GM23338 (cell line): ENCODE measurements at regions not wholly inside any gene's neighbourhood (a gene's known extent, or its start where the extent isn't known, plus 50 kb on each side); places are given as distances from the start of the nearest gene placed in this dataset.

ENCODE experiments used
- ATAC-seq: fragments of 200-7000 bp; cut with Tn5 transposase; 3 replicates; pipeline ENCODE4 v1.9.1; 2020
- DNase-seq: peaks from one replicate; pipeline ENCODE4 v3.0.0-alpha.2; 2015; ENCODE audit warnings: low spot score
- H2AFZ ChIP-seq: fragments of 200-600 bp; sonication (generic); 2 replicates; pipeline ENCODE4 v1.8.0; 2016; ENCODE audit warnings: antibody characterized with exemption, mild to moderate bottlenecking, moderate library complexity
- H3F3A ChIP-seq: fragments of 200-600 bp; sonication (generic); replicated peaks from 2 replicates; pipeline ENCODE4 v1.8.0; 2017; ENCODE audit warnings: antibody characterized with exemption, mixed run types, low read depth
- H3K27ac ChIP-seq: fragments of 200-600 bp; sonication (generic); 2 replicates; pipeline ENCODE4 v1.6.1; 2016; ENCODE audit warnings: low read depth
- H3K27me3 ChIP-seq: fragments of 200-600 bp; sonication (generic); 2 replicates; pipeline ENCODE4 v1.8.0; 2016; ENCODE audit warnings: mild to moderate bottlenecking, mixed run types, moderate library complexity; ENCODE audit not compliant: insufficient read depth
- H3K36me3 ChIP-seq: fragments of 200-600 bp; sonication (generic); 2 replicates; pipeline ENCODE4 v1.8.0; 2016; ENCODE audit warnings: mild to moderate bottlenecking; ENCODE audit not compliant: insufficient read depth
- H3K4me1 ChIP-seq: fragments of 200-600 bp; sonication (generic); 2 replicates; pipeline ENCODE4 v1.8.0; 2016; ENCODE audit warnings: mild to moderate bottlenecking, moderate library complexity; ENCODE audit not compliant: insufficient read depth
- H3K4me2 ChIP-seq: fragments of 200-600 bp; sonication (generic); 2 replicates; pipeline ENCODE4 v1.7.1; 2017; ENCODE audit warnings: mixed run types
- H3K4me3 ChIP-seq: fragments of 200-600 bp; sonication (generic); 2 replicates; pipeline ENCODE4 v1.6.1; 2016; ENCODE audit warnings: mixed run types
- H3K79me2 ChIP-seq: fragments of 200-600 bp; sonication (generic); replicated peaks from 2 replicates; pipeline ENCODE4 v1.8.0; 2017; ENCODE audit warnings: mild to moderate bottlenecking; ENCODE audit not compliant: insufficient read depth
- H3K9me2 ChIP-seq: fragments of 200-600 bp; sonication (generic); 2 replicates; pipeline ENCODE4 v1.8.0; 2017; ENCODE audit not compliant: insufficient read depth
- H4K20me1 ChIP-seq: fragments of 200-600 bp; sonication (generic); replicated peaks from 2 replicates; pipeline ENCODE4 v1.8.0; 2017; ENCODE audit warnings: mild to moderate bottlenecking; ENCODE audit not compliant: insufficient read depth
- H3K27ac Mint-ChIP-seq: 2 replicates; pipeline ENCODE4 v1.8.0; 2020; ENCODE audit warnings: inconsistent platforms, mild to moderate bottlenecking, moderate library complexity, mixed read lengths
- H3K27me3 Mint-ChIP-seq: 3 replicates; pipeline ENCODE4 v1.8.0; 2022; ENCODE audit warnings: low read depth, mild to moderate bottlenecking, moderate library complexity, mixed read lengths, inconsistent platforms; ENCODE audit not compliant: insufficient read depth, poor library complexity
- H3K36me3 Mint-ChIP-seq: 3 replicates; pipeline ENCODE4 v1.8.0; 2021; ENCODE audit warnings: low read depth, mild to moderate bottlenecking, inconsistent platforms, moderate library complexity, mixed read lengths
- H3K4me1 Mint-ChIP-seq: 3 replicates; pipeline ENCODE4 v1.8.0; 2020; ENCODE audit warnings: mild to moderate bottlenecking, inconsistent platforms, mixed read lengths
- H3K4me3 Mint-ChIP-seq: 3 replicates; pipeline ENCODE4 v1.8.0; 2021; ENCODE audit warnings: moderate library complexity, mild to moderate bottlenecking, inconsistent platforms, mixed read lengths
- H3K9me3 Mint-ChIP-seq: 3 replicates; pipeline ENCODE4 v1.8.0; 2020; ENCODE audit warnings: moderate library complexity, mild to moderate bottlenecking, inconsistent platforms, mixed read lengths
- EZH2 ChIP-seq: fragments of 200-600 bp; sonication (generic); IDR thresholded peaks from one replicate; pipeline ENCODE4 v1.8.0; 2017; ENCODE audit warnings: antibody characterized with exemption, mild to moderate bottlenecking, low read depth; ENCODE audit not compliant: unreplicated experiment
- EZH2phosphoT487 ChIP-seq: fragments of 200-600 bp; sonication (generic); IDR thresholded peaks from one replicate; pipeline ENCODE4 v1.8.1; 2018; ENCODE audit warnings: antibody characterized with exemption; ENCODE audit not compliant: unreplicated experiment
- JUNB ChIP-seq: IDR thresholded peaks from one replicate; pipeline ENCODE4 v1.6.1; 2016; ENCODE audit warnings: antibody characterized with exemption; ENCODE audit not compliant: unreplicated experiment
- ZNF114 ChIP-seq: fragments of 250-450 bp; sonication (Bioruptor Pico); IDR thresholded peaks from 2 replicates; pipeline ENCODE4 v1.5.0; 2020; ENCODE audit warnings: mild to moderate bottlenecking, moderate library complexity
- ZNF462 ChIP-seq: fragments of 250-450 bp; sonication (Bioruptor Pico); IDR thresholded peaks from 2 replicates; pipeline ENCODE4 v1.5.0; 2020; ENCODE audit warnings: mild to moderate bottlenecking, moderate library complexity

DNA sequence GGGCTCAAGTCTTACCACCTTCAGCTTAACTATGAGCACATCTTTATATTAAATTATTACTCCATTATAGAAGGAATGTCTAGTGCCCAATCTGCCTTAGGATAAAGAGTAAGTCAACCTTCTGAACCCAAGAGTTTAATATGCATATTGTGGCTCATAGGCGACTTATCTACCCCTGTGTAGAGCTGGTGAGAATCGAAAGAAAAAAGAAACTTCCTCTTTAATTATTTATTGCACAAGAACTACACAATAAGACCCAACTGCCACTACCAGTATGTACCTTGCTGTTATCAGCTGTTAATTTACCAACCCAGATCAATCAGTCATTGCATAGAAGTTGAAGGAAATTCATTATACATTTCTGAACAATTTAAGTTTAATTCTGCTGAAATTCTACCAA, 329.1 kb upstream of the SLC24A2 start (continued):
- no peak for TF ChIP-seq ZNF462 (CRISPR knock-in tag)

GRCh38 chr9:20117482-20117881, 328.6 kb upstream of the SLC24A2 start:
- peaks cover 17% of the 10 kb centered on the region for H3K36me3 Mint-ChIP-seq
- H2AFZ ChIP-seq: no peak overlapping the region
- no peak for DNase-seq
- no peak overlapping the region for H3K4me3 ChIP-seq
- H3K9me2 ChIP-seq: no peaks in the 10 kb centered on the region
- peaks cover 9% of the 10 kb centered on the region for H3K27me3 Mint-ChIP-seq
- H3K4me1 ChIP-seq: peaks cover under 1% of the 10 kb centered on the region
- H3K27me3 ChIP-seq: peaks cover 15% of the 10 kb centered on the region
- no peak overlapping the region for H3K4me3 Mint-ChIP-seq
- H3K36me3 ChIP-seq: no peaks in the 10 kb centered on the region
- no peak overlapping the region for H3K27ac ChIP-seq
- no peak overlapping the region for H3K27ac Mint-ChIP-seq
- peaks cover 17% of the 10 kb centered on the region for H3K9me3 Mint-ChIP-seq
- H3K4me2 ChIP-seq: no peak overlapping the region
- TF ChIP-seq ZNF462 (CRISPR knock-in tag) (no peak), ZNF114 (CRISPR knock-in tag) (no peak), JUNB (no peak), EZH2phosphoT487 (no peak), EZH2 (no peak)
- peaks cover 6% of the 10 kb centered on the region; the same call in 1 of the 3 replicates for H3K4me1 Mint-ChIP-seq
- no peaks in the 10 kb centered on the region for H4K20me1 ChIP-seq
- H3K79me2 ChIP-seq: no peaks in the 10 kb centered on the region
- H3F3A ChIP-seq: no peaks in the 10 kb centered on the region
- ATAC-seq: no peak
